ENCODE measurements at regions not wholly inside any gene's neighbourhood (a gene's known extent, or its start where the extent isn't known, plus 50 kb on each side); places are given as distances from the start of the nearest gene placed in this dataset.

- H3K27ac ChIP-seq (ENCODE audit: insufficient read length, low read depth, low read length), result no peak overlapping the region
- no peak overlapping the region for H2AK5ac ChIP-seq (ENCODE audit: insufficient read length, low read length)
- peaks cover 0 to 4% of the 10 kb centered on the region in 2 experiments; a peak in 2 of 5 replicates for H3K9me3 Mint-ChIP-seq
- no peak overlapping the region for H4K8ac ChIP-seq (replicated peaks; ENCODE audit: insufficient read length, low read depth, low read length)
- WGBS (ENCODE audit: extremely low coverage, insufficient read length, low lambda C conversion rate), result no CpG with 5 or more reads among the region's 9 CpGs
- H3T11ph ChIP-seq (ENCODE audit: low read length), result no peak overlapping the region
- H2BK120ac ChIP-seq (ENCODE audit: low read depth, low read length, poor library complexity, severe bottlenecking), result no peak overlapping the region
- no peak overlapping the region for H3K56ac ChIP-seq (ENCODE audit: insufficient read length, low read depth, low read length)
- no peak overlapping the region for H3K23ac ChIP-seq (ENCODE audit: insufficient read length, low read depth, low read length)
- H3K9me3 ChIP-seq (ENCODE audit: control insufficient read depth, low read depth, low read length), result no peaks in the 10 kb centered on the region
- no peak overlapping the region for H3K14ac ChIP-seq (ENCODE audit: insufficient read depth, low read length)
- H3K9ac ChIP-seq (ENCODE audit: extremely low read depth, insufficient read length, low read length), result no peak overlapping the region
- no peaks in the 10 kb centered on the region for H4K20me1 ChIP-seq (ENCODE audit: control insufficient read depth, insufficient read depth, insufficient read length)
- no peak overlapping the region for H3K18ac ChIP-seq (ENCODE audit: insufficient read length, low read depth, low read length)
- no peaks in the 10 kb centered on the region for H3K27me3 ChIP-seq (ENCODE audit: insufficient read depth, low read length)
- no peak overlapping the region for H3K4ac ChIP-seq (ENCODE audit: low read depth, low read length)
- H2BK15ac ChIP-seq (ENCODE audit: low read depth, low read length), result no peak overlapping the region
- H2BK20ac ChIP-seq (ENCODE audit: low read depth, low read length, poor library complexity, severe bottlenecking), result no peak overlapping the region
- H4K5ac ChIP-seq (ENCODE audit: insufficient read length, low read depth, low read length), result no peak overlapping the region
- no peak overlapping the region for H2BK5ac ChIP-seq (ENCODE audit: insufficient read length, low read length)
- H3K36me3 Mint-ChIP-seq (ENCODE audit: insufficient read depth in 1 of 3, low read depth in 3 of 3), result no peaks in the 10 kb centered on the region
- H3K79me2 ChIP-seq (ENCODE audit: insufficient read depth, low read length), result no peaks in the 10 kb centered on the region
- H3K4me1 Mint-ChIP-seq, result peaks cover 0 to 4% of the 10 kb centered on the region in 2 experiments; a peak in 2 of 4 replicates
- no peaks in the 10 kb centered on the region for H3K4me1 ChIP-seq (ENCODE audit: insufficient read depth, low read length)
- no peak overlapping the region for H3K27ac Mint-ChIP-seq
- H3K79me1 ChIP-seq (ENCODE audit: insufficient read depth, low read depth, low read length, poor library complexity, severe bottlenecking), result no peaks in the 10 kb centered on the region
- H3K23me2 ChIP-seq (ENCODE audit: insufficient read length, low read depth, low read length, poor library complexity, severe bottlenecking), result no peaks in the 10 kb centered on the region
- DNase-seq, result no peak
- H3K4me3 Mint-ChIP-seq, result no peak overlapping the region
- no peak overlapping the region for H2BK12ac ChIP-seq (ENCODE audit: insufficient read length, low read depth, low read length)
- no peak overlapping the region for H3K4me2 ChIP-seq (ENCODE audit: insufficient read depth, insufficient read length, low read length)
- H2AFZ ChIP-seq (ENCODE audit: low read length), result no peak overlapping the region
- H3K27me3 Mint-ChIP-seq (ENCODE audit: low read depth), result no peaks in the 10 kb centered on the region; the same call in none of the 2 replicates
- TF ChIP-seq CTCF (conservative IDR thresholded peaks at IDR 0.05), result no peak
- H4K91ac ChIP-seq (ENCODE audit: insufficient read length, low read depth, low read length), result no peak overlapping the region
These were observed 115.1 kb upstream of the GJB5 start for GRCh38 chr1:34639701-34640100.

All from H9 (cell line).